HCT116 (cell line): ENCODE measurements at regions not wholly inside any gene's neighbourhood (a gene's known extent, or its start where the extent isn't known, plus 50 kb on each side); places are given as distances from the start of the nearest gene placed in this dataset.

ENCODE experiments used
- ATAC-seq: fragments of 200-7000 bp; cut with Tn5 transposase; 2 replicates; pipeline ENCODE4 v1.9.1; 2020; ENCODE audit warnings: mild to moderate bottlenecking, moderate library complexity
- BruUV-seq: library from RNA; stranded (reverse); fragments of 400-500 nt; replicated peaks from 2 replicates; lab custom pipeline; 2021; lab: Mats Ljungman, UMichigan
- CTCF ChIA-PET: fragments of 300-600 bp; sonication (Branson Sonifier 250); formaldehyde crosslinking; loops from one replicate; lab custom pipeline; 2021; ENCODE audit warnings: antibody characterized with exemption; lab: Charles Lee
- POLR2A ChIA-PET: fragments of 300-600, 350-600 bp; sonication (Branson Sonifier 250); formaldehyde crosslinking; loops from one replicate; lab custom pipeline; 2021; ENCODE audit warnings: antibody characterized with exemption; lab: Charles Lee
- RAD21 ChIA-PET, 2 experiments: fragments of 300-600 bp; sonication (Branson Sonifier 250); formaldehyde crosslinking; loops; one replicate each; lab custom pipeline; 2023; ENCODE audit warnings: low total read pairs in 2 of 2; ENCODE audit not compliant: uncharacterized antibody in 2 of 2, unreplicated experiment in 2 of 2, low non-redundant PET in 1 of 2; lab: Charles Lee
- DNase-seq: peaks from one replicate; pipeline ENCODE4 v3.0.0-alpha.2; 2010; ENCODE audit warnings: low read depth, low spot score
- H2AFZ ChIP-seq: fragments of 200-600 bp; shearing (Covaris generic), sonication (generic); 2 replicates; pipeline ENCODE4 v1.6.1; 2017; ENCODE audit warnings: low read depth, mixed run types, mixed read lengths, antibody characterized with exemption, low read length; ENCODE audit not compliant: poor library complexity, severe bottlenecking
- H3K27ac ChIP-seq: 2 replicates; pipeline ENCODE4 v1.5.1; 2012; ENCODE audit warnings: low read depth, low read length
- H3K27me3 ChIP-seq: fragments of 200-600 bp; sonication (generic); 2 replicates; pipeline ENCODE4 v1.6.1; 2016; ENCODE audit warnings: mixed run types, low read length, mixed read lengths; ENCODE audit not compliant: insufficient read depth
- H3K36me3 ChIP-seq, 2 experiments: fragments of 200-500 bp in 1 of 2; fragments of 200-600 bp in 1 of 2; sonication (Bioruptor generic) in 1 of 2; sonication (generic) in 1 of 2; 2 replicates each; pipeline versions ENCODE4 v1.5.1 to v1.6.1; 2014 to 2016; ENCODE audit warnings: low read length in 2 of 2, inconsistent platforms in 1 of 2, mixed read lengths in 1 of 2, mixed run types in 1 of 2; ENCODE audit not compliant: insufficient read depth in 2 of 2, control insufficient read depth in 1 of 2
- H3K4me1 ChIP-seq, 2 experiments: fragments of 200-600 bp in 1 of 2; sonication (generic) in 1 of 2; 2 replicates each; pipeline versions ENCODE4 v1.5.1 to v1.6.1; 2012 to 2017; ENCODE audit warnings: low read length in 2 of 2, inconsistent platforms in 1 of 2, mild to moderate bottlenecking in 1 of 2, mixed read lengths in 1 of 2, mixed run types in 1 of 2, moderate library complexity in 1 of 2; ENCODE audit not compliant: insufficient read depth in 2 of 2, control insufficient read depth in 1 of 2
- H3K4me2 ChIP-seq: fragments of 200-600 bp; sonication (generic); 2 replicates; pipeline ENCODE4 v1.6.1; 2017; ENCODE audit warnings: mixed run types, low read length, mixed read lengths
- H3K4me3 ChIP-seq, 2 experiments: fragments of 200-600 bp in 1 of 2; sonication (generic) in 1 of 2; replicated peaks in 1 of 2; 2 replicates each; pipeline ENCODE4 v1.5.1; 2011 to 2016; ENCODE audit warnings: low read length in 2 of 2, control low read depth in 1 of 2, low read depth in 1 of 2, mild to moderate bottlenecking in 1 of 2, mixed read lengths in 1 of 2, mixed run types in 1 of 2
- H3K79me2 ChIP-seq: fragments of 200-600 bp; sonication (generic); 2 replicates; pipeline ENCODE4 v1.6.1; 2017; ENCODE audit warnings: mild to moderate bottlenecking, mixed run types, low read length, moderate library complexity, mixed read lengths; ENCODE audit not compliant: insufficient read depth
- H3K9ac ChIP-seq: fragments of 200-600 bp; sonication (generic); 2 replicates; pipeline ENCODE4 v1.6.1; 2016; ENCODE audit warnings: low read length, mixed read lengths
- H3K9me2 ChIP-seq: fragments of 200-600 bp; sonication (generic), shearing (Covaris generic); 2 replicates; pipeline ENCODE4 v1.6.1; 2017; ENCODE audit warnings: mixed run types, mild to moderate bottlenecking, moderate library complexity; ENCODE audit not compliant: insufficient read depth
- H3K9me3 ChIP-seq, 2 experiments: fragments of 200-500 bp in 1 of 2; fragments of 200-600 bp in 1 of 2; sonication (Bioruptor generic) in 1 of 2; sonication (generic) in 1 of 2; 2 replicates each; pipeline ENCODE4 v1.6.1; 2014 to 2017; ENCODE audit warnings: low read length in 2 of 2, mixed read lengths in 2 of 2, inconsistent platforms in 1 of 2, low read depth in 1 of 2, mild to moderate bottlenecking in 1 of 2, mixed run types in 1 of 2, moderate library complexity in 1 of 2; ENCODE audit not compliant: control insufficient read depth in 1 of 2, insufficient read depth in 1 of 2
- H4K20me1 ChIP-seq: fragments of 200-600 bp; sonication (generic), shearing (Covaris generic); 2 replicates; pipeline ENCODE4 v1.6.1; 2017; ENCODE audit warnings: mixed run types, mild to moderate bottlenecking, moderate library complexity; ENCODE audit not compliant: insufficient read depth
- ATF3 ChIP-seq: IDR thresholded peaks from 2 replicates; pipeline ENCODE4 v1.6.1; 2012
- CBX3 ChIP-seq: IDR thresholded peaks from 2 replicates; pipeline ENCODE4 v1.6.1; 2012; ENCODE audit warnings: low read depth
- CEBPB ChIP-seq: IDR thresholded peaks from 2 replicates; pipeline ENCODE4 v1.6.1; 2012; ENCODE audit warnings: low read depth
- CTCF ChIP-seq, 3 experiments: fragments of 200-600 bp in 1 of 3; sonication (generic) in 1 of 3; IDR thresholded peaks in 2 of 3; conservative IDR thresholded peaks in 1 of 3; 2 replicates each; pipeline ENCODE4 v1.5.1; 2012 to 2017; ENCODE audit warnings: low read depth in 2 of 3, low read length in 2 of 3, antibody characterized with exemption in 1 of 3, borderline replicate concordance in 1 of 3, control low read depth in 1 of 3, mild to moderate bottlenecking in 1 of 3, mixed read lengths in 1 of 3, mixed run types in 1 of 3, moderate library complexity in 1 of 3; ENCODE audit not compliant: insufficient read depth in 1 of 3
- ELF1 ChIP-seq: IDR thresholded peaks from 2 replicates; pipeline ENCODE4 v1.6.1; 2012; ENCODE audit warnings: low read depth, borderline replicate concordance
- EZH2 ChIP-seq: fragments of 200-600 bp; sonication (generic); IDR thresholded peaks from 2 replicates; pipeline ENCODE4 v1.6.1; 2017; ENCODE audit warnings: antibody characterized with exemption, mixed run types
- EZH2phosphoT487 ChIP-seq: fragments of 200-600 bp; IDR thresholded peaks from 2 replicates; pipeline ENCODE4 v1.6.1; 2018; ENCODE audit warnings: antibody characterized with exemption, borderline replicate concordance
- FOSL1 ChIP-seq: IDR thresholded peaks from 2 replicates; pipeline ENCODE4 v1.6.1; 2012; ENCODE audit warnings: low read depth
- JUND ChIP-seq: IDR thresholded peaks from 2 replicates; pipeline ENCODE4 v1.6.1; 2012
- MAX ChIP-seq: IDR thresholded peaks from 2 replicates; pipeline ENCODE4 v1.6.1; 2012
- POLR2AphosphoS5 ChIP-seq: IDR thresholded peaks from 2 replicates; pipeline ENCODE4 v1.6.1; 2011; ENCODE audit warnings: mild to moderate bottlenecking, low read depth, low read length, moderate library complexity
- RAD21 ChIP-seq: IDR thresholded peaks from 2 replicates; pipeline ENCODE4 v1.6.1; 2012; ENCODE audit warnings: low read depth, mild to moderate bottlenecking
- REST ChIP-seq: IDR thresholded peaks from 2 replicates; pipeline ENCODE4 v1.6.1; 2012; ENCODE audit warnings: low read depth
- SIN3A ChIP-seq: IDR thresholded peaks from 2 replicates; pipeline ENCODE4 v1.6.1; 2012; ENCODE audit warnings: low read depth
- SRF ChIP-seq: IDR thresholded peaks from 2 replicates; pipeline ENCODE4 v1.6.1; 2012; ENCODE audit warnings: low read depth
- TCF7L2 ChIP-seq: IDR thresholded peaks from 2 replicates; pipeline ENCODE4 v1.7.0; 2011; ENCODE audit warnings: borderline replicate concordance, inconsistent platforms; ENCODE audit not compliant: insufficient read depth, insufficient read length; ENCODE audit errors: extremely low read depth
- YY1 ChIP-seq: IDR thresholded peaks from 2 replicates; pipeline ENCODE4 v1.6.1; 2011; ENCODE audit warnings: low read length, low read depth, moderate library complexity, mild to moderate bottlenecking; ENCODE audit not compliant: insufficient replicate concordance; ENCODE audit errors: extremely low read depth
- ZBTB33 ChIP-seq: IDR thresholded peaks from 2 replicates; pipeline ENCODE4 v1.6.1; 2011; ENCODE audit warnings: mild to moderate bottlenecking, low read length, moderate library complexity; ENCODE audit not compliant: insufficient replicate concordance; ENCODE audit errors: extremely low read depth
- ZNF274 ChIP-seq: fragments of 200-500 bp; sonication (Bioruptor generic); IDR thresholded peaks from 2 replicates; pipeline ENCODE4 v1.6.1; 2014; ENCODE audit warnings: mild to moderate bottlenecking, low read depth, low read length, inconsistent platforms
- intact Hi-C: fragments of 100-400 bp; cut with micrococcal nuclease; formaldehyde crosslinking; loops from 2 replicates; pipeline ENCODE4 v1.10.0; 2022

- no peak for TF ChIP-seq SRF
- TF ChIP-seq POLR2AphosphoS5 = no peak
- TF ChIP-seq FOSL1 = no peak
- no peak for TF ChIP-seq RAD21
- no peak for TF ChIP-seq YY1
- TF ChIP-seq ELF1 = no peak
- no peak for TF ChIP-seq ATF3
- TF ChIP-seq ZNF274 = no peak
- no peak for TF ChIP-seq MAX
- no peak for TF ChIP-seq TCF7L2
- no peak for TF ChIP-seq CBX3
- TF ChIP-seq REST = no peak
- TF ChIP-seq EZH2 = no peak
- no peak for TF ChIP-seq JUND
- TF ChIP-seq SIN3A = no peak
- no peak for TF ChIP-seq ZBTB33
- no peak for TF ChIP-seq EZH2phosphoT487
- no peak for TF ChIP-seq CTCF (IDR thresholded peaks at IDR 0.05 in 2 of 3, conservative IDR thresholded peaks at IDR 0.05 in 1 of 3; ENCODE audit: borderline replicate concordance in 1 of 3, insufficient read depth in 1 of 3, low read depth in 2 of 3, low read length in 2 of 3)
- no peak for TF ChIP-seq CEBPB
- H3K4me1 ChIP-seq = no peaks in the 10 kb centered on the region
- intact Hi-C loops = no loop called here
- H3K9me2 ChIP-seq = no peaks in the 10 kb centered on the region
- CTCF ChIA-PET = no interaction called here
- POLR2A ChIA-PET = no interaction called here
- H3K9ac ChIP-seq = no peak overlapping the region
- H3K27me3 ChIP-seq = no peaks in the 10 kb centered on the region
- peaks cover 0 to 11% of the 10 kb centered on the region in 2 experiments; a peak in 2 of 4 replicates for H3K9me3 ChIP-seq
- no peak overlapping the region for H3K27ac ChIP-seq
- DNase-seq (no peak), ATAC-seq (no peak)
- H4K20me1 ChIP-seq = no peaks in the 10 kb centered on the region
- no peak overlapping the region for H3K4me3 ChIP-seq
- H3K36me3 ChIP-seq = no peaks in the 10 kb centered on the region
- no peak overlapping the region for H3K4me2 ChIP-seq
- RAD21 ChIA-PET = no interaction called here
- no TSS peak for BruUV-seq
- H2AFZ ChIP-seq = no peak overlapping the region
- H3K79me2 ChIP-seq = no peaks in the 10 kb centered on the region
Observed at GRCh38 chr9:12221470-12221869, 471.7 kb upstream of the TYRP1 start.
